Endothelial cell of umbilical vein (primary cell): ENCODE measurements at regions not wholly inside any gene's neighbourhood (a gene's known extent, or its start where the extent isn't known, plus 50 kb on each side); places are given as distances from the start of the nearest gene placed in this dataset.
"Not testable (repeated sequence)": the region's sequence is repeated elsewhere in the genome, so short reads cannot be mapped to it uniquely, and the experiment has no call there.

Source experiments
- BruUV-seq: library from RNA; stranded (reverse); fragments of 400-500 nt; replicated peaks from 2 replicates; lab custom pipeline; 2021; lab: Mats Ljungman, UMichigan
- CTCF ChIA-PET: fragments of 300-600, 350-600 bp; sonication (Branson Sonifier 250); formaldehyde crosslinking; loops from one replicate; lab custom pipeline; 2021; ENCODE audit warnings: antibody characterized with exemption, inconsistent platforms; lab: Charles Lee
- POLR2A ChIA-PET: fragments of 300-600, 350-600 bp; sonication (Branson Sonifier 250); formaldehyde crosslinking; loops from one replicate; lab custom pipeline; 2021; ENCODE audit warnings: antibody characterized with exemption, inconsistent platforms; lab: Charles Lee
- DNase-seq: peaks from one replicate; pipeline ENCODE4 v3.0.0-alpha.2; 2011; ENCODE audit warnings: low read depth, low spot score
- FAIRE-seq: peaks from 2 replicates; lab custom pipeline; 2011; peaks lifted over from hg19 to GRCh38; lab: Jason Lieb, UNC
- H2AFZ ChIP-seq: 2 replicates; pipeline ENCODE4 v1.6.0; 2012; ENCODE audit warnings: low read depth, low read length, control low read depth, inconsistent platforms
- H3K27ac ChIP-seq: 2 replicates; pipeline ENCODE4 v1.5.1; 2011; ENCODE audit warnings: low read depth, mild to moderate bottlenecking, control low read depth, low read length, moderate library complexity; ENCODE audit not compliant: insufficient read depth
- H3K27me3 ChIP-seq, 2 experiments: 2 replicates each; pipeline versions ENCODE4 v1.6.0 to v1.6.1; 2011; ENCODE audit warnings: low read length in 2 of 2, mixed read lengths in 1 of 2; ENCODE audit not compliant: control insufficient read depth in 2 of 2, insufficient read depth in 2 of 2
- H3K36me3 ChIP-seq, 2 experiments: 2 replicates in 1 of 2; 3 replicates in 1 of 2; pipeline ENCODE4 v1.5.1; 2011; ENCODE audit warnings: low read length in 2 of 2, mild to moderate bottlenecking in 1 of 2, moderate library complexity in 1 of 2; ENCODE audit not compliant: control insufficient read depth in 2 of 2, insufficient read depth in 2 of 2; ENCODE audit errors: extremely low read depth in 1 of 2
- H3K4me1 ChIP-seq: 3 replicates; pipeline ENCODE4 v1.5.1; 2011; ENCODE audit warnings: mild to moderate bottlenecking, low read length; ENCODE audit not compliant: control insufficient read depth, insufficient read depth; ENCODE audit errors: extremely low read depth
- H3K4me2 ChIP-seq: 2 replicates; pipeline ENCODE4 v1.6.1; 2011; ENCODE audit warnings: low read length, control low read depth, mixed read lengths; ENCODE audit not compliant: insufficient read depth
- H3K4me3 ChIP-seq, 3 experiments: fragments of 200-600 bp in 1 of 3; sonication (generic), shearing (Covaris generic) in 1 of 3; replicated peaks in 1 of 3; 2 replicates each; pipeline ENCODE4 v1.5.1; 2011 to 2016; ENCODE audit warnings: control low read depth in 3 of 3, low read length in 3 of 3, mild to moderate bottlenecking in 2 of 3, inconsistent platforms in 1 of 3, low read depth in 1 of 3, moderate library complexity in 1 of 3; ENCODE audit not compliant: insufficient read depth in 1 of 3
- H3K79me2 ChIP-seq: 2 replicates; pipeline ENCODE4 v1.6.0; 2012; ENCODE audit warnings: low read length, inconsistent platforms; ENCODE audit not compliant: control insufficient read depth, insufficient read depth
- H3K9ac ChIP-seq: replicated peaks from 2 replicates; pipeline ENCODE3; 2011; ENCODE audit warnings: low read length, control low read depth; ENCODE audit not compliant: insufficient read depth; ENCODE audit errors: extremely low read depth
- H3K9me1 ChIP-seq: replicated peaks from 3 replicates; pipeline ENCODE4 v1.6.0; 2011; ENCODE audit warnings: mild to moderate bottlenecking, low read length; ENCODE audit not compliant: control insufficient read depth, insufficient read depth; ENCODE audit errors: extremely low read depth
- H3K9me3 ChIP-seq: replicated peaks from 2 replicates; pipeline ENCODE4 v1.5.1; 2012; ENCODE audit warnings: low read length, inconsistent platforms; ENCODE audit not compliant: control insufficient read depth, insufficient read depth
- H4K20me1 ChIP-seq: replicated peaks from 2 replicates; pipeline ENCODE3; 2011; ENCODE audit warnings: mild to moderate bottlenecking, low read length; ENCODE audit not compliant: control insufficient read depth, insufficient read depth; ENCODE audit errors: extremely low read depth
- CTCF ChIP-seq, 2 donors: IDR thresholded peaks; 1 replicate in 1 of 2; 2 replicates in 1 of 2; pipeline ENCODE4 v1.5.1; 2011; ENCODE audit warnings: low read length in 2 of 2, mild to moderate bottlenecking in 2 of 2, moderate library complexity in 2 of 2, control low read depth in 1 of 2, inconsistent platforms in 1 of 2, low read depth in 1 of 2; ENCODE audit not compliant: insufficient read depth in 1 of 2; ENCODE audit errors: extremely low read depth in 1 of 2
- EZH2 ChIP-seq: IDR thresholded peaks from 2 replicates; pipeline ENCODE4 v1.6.1; 2012; ENCODE audit warnings: borderline replicate concordance, low read depth, mild to moderate bottlenecking, moderate library complexity, low read length, inconsistent platforms; ENCODE audit not compliant: severe bottlenecking
- FOS ChIP-seq: IDR thresholded peaks from 2 replicates; pipeline ENCODE4 v1.6.1; 2011; ENCODE audit warnings: mild to moderate bottlenecking, low read length, moderate library complexity, borderline replicate concordance; ENCODE audit not compliant: insufficient read depth
- GATA2 ChIP-seq: IDR thresholded peaks from 2 replicates; pipeline ENCODE4 v1.7.0; 2011; ENCODE audit warnings: low read depth, mild to moderate bottlenecking, moderate library complexity, mixed read lengths, low read length; ENCODE audit not compliant: insufficient read length, insufficient read depth
- JUN ChIP-seq: IDR thresholded peaks from 2 replicates; pipeline ENCODE4 v1.6.1; 2011; ENCODE audit warnings: borderline replicate concordance, low read depth; ENCODE audit not compliant: insufficient read length, insufficient read depth
- MAX ChIP-seq: IDR thresholded peaks from 2 replicates; pipeline ENCODE4 v1.6.1; 2011; ENCODE audit not compliant: insufficient read depth, insufficient read length
- MYC ChIP-seq: IDR thresholded peaks from one replicate; pipeline ENCODE4 v1.6.1; 2011; ENCODE audit warnings: mild to moderate bottlenecking, low read depth, low read length
- POLR2A ChIP-seq: IDR thresholded peaks from 2 replicates; pipeline ENCODE4 v1.6.1; 2012; ENCODE audit warnings: low read depth, mild to moderate bottlenecking, control low read depth, low read length
- POLR2AphosphoS5 ChIP-seq: IDR thresholded peaks from 2 replicates; pipeline ENCODE4 v1.6.1; 2012; ENCODE audit warnings: low read depth, mild to moderate bottlenecking, control low read depth, low read length, moderate library complexity; ENCODE audit not compliant: insufficient read depth
- dilution Hi-C: fragments of 300-500 bp; cut with MboI; formaldehyde crosslinking; loops from one replicate; pipeline ENCODE4 v1.15.0; 2019; ENCODE audit warnings: low sequenced_read_pairs; ENCODE audit not compliant: extremely low pct_ligation_motif_present
- intact Hi-C: fragments of 100-400 bp; cut with micrococcal nuclease; formaldehyde crosslinking; loops from one replicate; pipeline ENCODE4 v1.10.0; 2022

GRCh38 chr13:59292240-59292639, 871.5 kb downstream of the DIAPH3 start:
- H3K79me2 ChIP-seq, dilution Hi-C loops, DNase-seq, H3K36me3 ChIP-seq, FAIRE-seq, CTCF ChIA-PET, H4K20me1 ChIP-seq, intact Hi-C loops, H3K27ac ChIP-seq, H3K9me1 ChIP-seq, POLR2A ChIA-PET, H3K27me3 ChIP-seq, H3K4me3 ChIP-seq, BruUV-seq, H2AFZ ChIP-seq, H3K9ac ChIP-seq, H3K4me1 ChIP-seq, H3K4me2 ChIP-seq, H3K9me3 ChIP-seq: not testable (repeated sequence)

- no TSS peak for BruUV-seq
- no peak overlapping the region for H3K27ac ChIP-seq
- H3K9ac ChIP-seq: no peak overlapping the region
- no peak overlapping the region for H3K4me2 ChIP-seq
- intact Hi-C loops: no loop called here
- no peaks in the 10 kb centered on the region for H3K79me2 ChIP-seq
- H3K9me3 ChIP-seq: no peaks in the 10 kb centered on the region
- FAIRE-seq (no peak), DNase-seq (no peak)
- no peaks in the 10 kb centered on the region for H3K9me1 ChIP-seq
- CTCF ChIA-PET: no interaction called here
- no peaks in the 10 kb centered on the region for H3K36me3 ChIP-seq
- H4K20me1 ChIP-seq: no peaks in the 10 kb centered on the region
- no peak overlapping the region for H2AFZ ChIP-seq
- dilution Hi-C loops: no loop called here
- POLR2A ChIA-PET: no interaction called here
- no peaks in the 10 kb centered on the region for H3K4me1 ChIP-seq
- no peaks in the 10 kb centered on the region for H3K27me3 ChIP-seq
- TF ChIP-seq GATA2 (no peak), JUN (no peak), CTCF (IDR thresholded peaks at IDR 0.05; ENCODE audit: extremely low read depth in 1 of 2, insufficient read depth in 1 of 2, low read depth in 1 of 2, low read length in 2 of 2) (no peak), POLR2A (no peak), FOS (no peak), MYC (no peak), MAX (no peak), POLR2AphosphoS5 (no peak), EZH2 (no peak)
- no peak overlapping the region for H3K4me3 ChIP-seq
Observed at GRCh38 chr13:59299584-59299983, 864.1 kb downstream of the DIAPH3 start.
